ENCODE measurements at regions not wholly inside any gene's neighbourhood (a gene's known extent, or its start where the extent isn't known, plus 50 kb on each side); places are given as distances from the start of the nearest gene placed in this dataset.

DNA sequence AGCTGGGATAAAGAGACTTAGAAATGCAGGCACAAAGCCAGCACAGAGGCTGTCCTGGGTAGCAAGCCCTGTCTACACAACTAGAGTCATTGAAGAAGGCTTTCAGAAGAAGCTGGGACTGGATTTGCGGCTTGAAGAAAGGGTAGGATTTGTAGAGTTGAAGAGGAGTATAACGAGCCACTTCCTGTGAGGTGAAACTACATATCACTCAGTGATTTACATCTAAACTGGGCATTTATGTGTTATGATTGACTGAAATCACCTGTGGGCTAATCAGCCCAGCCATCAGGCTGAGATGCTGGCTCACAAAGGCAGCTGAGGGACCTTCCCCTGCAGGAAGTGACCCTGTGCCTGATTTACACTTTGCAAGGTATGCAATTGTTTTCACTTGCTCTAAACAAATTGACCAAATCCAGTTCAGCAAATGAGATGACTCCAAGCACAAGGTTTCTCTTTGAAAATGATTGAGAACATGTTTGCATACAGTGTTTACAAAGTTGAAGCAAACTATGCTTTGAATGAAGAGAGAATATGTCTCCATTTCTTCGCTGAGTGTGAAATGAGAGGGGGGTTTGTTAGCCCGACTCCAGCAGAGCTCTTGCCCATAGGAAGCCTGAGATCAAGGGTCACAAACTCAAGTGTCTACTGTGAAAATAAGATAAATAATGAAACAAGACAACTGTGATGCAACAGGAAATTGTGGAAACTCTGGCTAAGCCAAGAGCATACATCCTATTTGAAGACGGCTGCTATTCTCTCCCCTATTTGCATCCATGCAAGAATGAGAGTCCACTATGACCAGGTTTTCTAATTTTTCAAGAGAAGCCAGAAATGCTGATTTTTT, 69.3 kb upstream of the HK2 start:
- TF ChIP-seq, protein P1, sequence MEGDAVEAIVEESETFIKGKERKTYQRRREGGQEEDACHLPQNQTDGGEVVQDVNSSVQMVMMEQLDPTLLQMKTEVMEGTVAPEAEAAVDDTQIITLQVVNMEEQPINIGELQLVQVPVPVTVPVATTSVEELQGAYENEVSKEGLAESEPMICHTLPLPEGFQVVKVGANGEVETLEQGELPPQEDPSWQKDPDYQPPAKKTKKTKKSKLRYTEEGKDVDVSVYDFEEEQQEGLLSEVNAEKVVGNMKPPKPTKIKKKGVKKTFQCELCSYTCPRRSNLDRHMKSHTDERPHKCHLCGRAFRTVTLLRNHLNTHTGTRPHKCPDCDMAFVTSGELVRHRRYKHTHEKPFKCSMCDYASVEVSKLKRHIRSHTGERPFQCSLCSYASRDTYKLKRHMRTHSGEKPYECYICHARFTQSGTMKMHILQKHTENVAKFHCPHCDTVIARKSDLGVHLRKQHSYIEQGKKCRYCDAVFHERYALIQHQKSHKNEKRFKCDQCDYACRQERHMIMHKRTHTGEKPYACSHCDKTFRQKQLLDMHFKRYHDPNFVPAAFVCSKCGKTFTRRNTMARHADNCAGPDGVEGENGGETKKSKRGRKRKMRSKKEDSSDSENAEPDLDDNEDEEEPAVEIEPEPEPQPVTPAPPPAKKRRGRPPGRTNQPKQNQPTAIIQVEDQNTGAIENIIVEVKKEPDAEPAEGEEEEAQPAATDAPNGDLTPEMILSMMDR (IDR thresholded peaks at IDR 0.05; ENCODE audit: poor library complexity): no peak
- no peak for TF ChIP-seq EZH2 (IDR thresholded peaks at IDR 0.05; ENCODE audit: borderline replicate concordance)
